ENCODE measurements at regions not wholly inside any gene's neighbourhood (a gene's known extent, or its start where the extent isn't known, plus 50 kb on each side); places are given as distances from the start of the nearest gene placed in this dataset.
"Not testable (repeated sequence)": the region's sequence is repeated elsewhere in the genome, so short reads cannot be mapped to it uniquely, and the experiment has no call there.

DNA sequence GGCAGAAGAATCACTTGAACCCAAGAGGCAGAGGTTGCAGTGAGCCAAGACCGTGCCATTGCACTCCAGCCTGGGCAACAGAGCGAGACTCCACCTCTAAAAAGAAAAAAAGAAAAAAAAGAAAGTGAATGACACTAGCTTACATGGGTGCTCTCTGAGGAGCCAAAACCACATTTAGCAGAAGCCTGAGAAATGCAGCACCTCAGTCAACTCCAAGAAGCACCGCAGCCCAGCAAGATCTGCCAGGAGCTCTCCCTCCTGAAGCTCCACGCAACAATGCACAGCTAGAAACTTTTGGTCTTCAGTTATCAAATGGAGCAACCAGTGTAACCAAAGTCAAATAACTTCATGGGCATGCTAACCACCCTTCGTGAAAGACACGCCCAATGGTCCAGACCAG lies 229.1 kb downstream of the SETD4 start:
- Mint-ChIP-seq H3K4me1 (peaks cover 0 to 5% (median 0%) of the 10 kb centered on the region in 3 donors), H3K27ac (no peak overlapping the region), H3K4me3 (no peak overlapping the region), H3K9me3 (peaks cover 0 to 2% (median 0%) of the 10 kb centered on the region in 3 donors), H3K36me3 (no peaks in the 10 kb centered on the region), H3K27me3 (peaks cover 14% of the 10 kb centered on the region)

DNA sequence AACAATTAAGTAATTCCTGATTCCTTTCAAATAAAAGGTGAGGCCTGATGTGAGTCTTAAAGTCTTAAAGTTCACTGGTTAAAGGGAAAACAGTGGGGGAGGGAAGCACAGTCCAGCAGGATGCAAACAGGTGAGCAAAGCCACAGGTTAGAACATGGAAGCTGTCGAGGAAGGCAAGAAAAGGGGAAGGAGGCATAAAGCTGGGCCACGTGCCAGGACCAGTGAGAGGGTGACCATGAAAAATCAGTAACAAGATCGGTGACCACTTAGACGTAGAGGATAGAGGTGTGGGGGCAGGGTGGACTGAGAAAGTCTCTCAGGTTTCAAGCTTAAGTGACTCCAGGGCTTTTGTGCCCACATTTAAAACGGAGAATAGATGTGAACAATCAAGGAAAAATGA lies 231.3 kb downstream of the SETD4 start:
- peaks cover 11% of the 10 kb centered on the region for H3K27me3 Mint-ChIP-seq
- peaks cover 0 to 2% (median 0%) of the 10 kb centered on the region in 3 donors for H3K9me3 Mint-ChIP-seq
- peaks cover 0 to 5% (median 0%) of the 10 kb centered on the region in 3 donors for H3K4me1 Mint-ChIP-seq
- H3K27ac Mint-ChIP-seq, result no peak overlapping the region
- no peaks in the 10 kb centered on the region for H3K36me3 Mint-ChIP-seq
- H3K4me3 Mint-ChIP-seq, result no peak overlapping the region

DNA sequence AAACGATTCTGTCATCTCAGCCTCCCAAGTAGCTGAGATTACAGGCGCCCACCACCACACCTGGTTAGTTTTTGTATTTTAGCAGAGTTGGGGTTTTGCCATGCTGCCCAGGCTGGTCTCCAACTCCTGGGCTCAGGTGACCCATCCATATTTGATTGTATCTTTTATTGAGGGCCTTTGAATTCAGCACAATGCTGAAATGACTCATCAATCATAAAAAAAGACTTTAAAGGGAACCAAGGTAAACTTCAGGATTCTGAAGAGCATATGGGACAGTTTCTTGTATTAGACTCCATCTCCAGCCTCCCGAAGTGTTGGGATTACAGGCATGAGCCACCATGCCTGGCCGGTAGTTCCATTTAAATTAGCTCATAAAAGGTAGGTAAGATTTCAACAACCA lies 232.2 kb downstream of the SETD4 start:
- H3K9me3 Mint-ChIP-seq, result peaks cover 0 to 2% (median 0%) of the 10 kb centered on the region in 3 donors
- H3K4me1 Mint-ChIP-seq, result peaks cover 0 to 5% (median 0%) of the 10 kb centered on the region in 3 donors
- H3K27me3 Mint-ChIP-seq, result peaks cover 13% of the 10 kb centered on the region
- no peak overlapping the region for H3K4me3 Mint-ChIP-seq
- H3K36me3 Mint-ChIP-seq, result no peaks in the 10 kb centered on the region
- H3K27ac Mint-ChIP-seq, result no peak overlapping the region

DNA sequence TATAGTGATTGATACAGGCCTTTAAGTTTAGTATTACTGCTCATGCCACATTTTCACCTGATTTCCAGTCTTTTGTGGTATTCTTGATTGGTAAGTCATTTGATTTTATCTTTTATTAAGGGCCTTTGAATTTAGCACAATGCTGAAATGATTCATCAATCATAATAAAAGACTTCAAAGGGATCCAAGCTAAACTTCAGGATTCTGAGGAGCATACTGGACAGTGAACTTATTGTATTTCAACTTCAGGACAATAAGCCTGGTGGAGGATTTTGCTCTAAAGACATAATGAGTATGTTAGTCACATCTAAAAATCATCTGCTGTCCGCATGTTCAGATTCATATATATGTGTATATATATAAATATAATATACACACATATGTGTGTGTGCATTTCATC lies 233.3 kb downstream of the SETD4 start:
- Mint-ChIP-seq H3K4me1 (peaks cover 0 to 5% (median 0%) of the 10 kb centered on the region in 3 donors), H3K27me3 (peaks cover 12% of the 10 kb centered on the region), H3K9me3 (peaks cover 0 to 2% (median 2%) of the 10 kb centered on the region in 3 donors), H3K27ac (no peak overlapping the region), H3K36me3 (no peaks in the 10 kb centered on the region), H3K4me3 (no peak overlapping the region)

DNA sequence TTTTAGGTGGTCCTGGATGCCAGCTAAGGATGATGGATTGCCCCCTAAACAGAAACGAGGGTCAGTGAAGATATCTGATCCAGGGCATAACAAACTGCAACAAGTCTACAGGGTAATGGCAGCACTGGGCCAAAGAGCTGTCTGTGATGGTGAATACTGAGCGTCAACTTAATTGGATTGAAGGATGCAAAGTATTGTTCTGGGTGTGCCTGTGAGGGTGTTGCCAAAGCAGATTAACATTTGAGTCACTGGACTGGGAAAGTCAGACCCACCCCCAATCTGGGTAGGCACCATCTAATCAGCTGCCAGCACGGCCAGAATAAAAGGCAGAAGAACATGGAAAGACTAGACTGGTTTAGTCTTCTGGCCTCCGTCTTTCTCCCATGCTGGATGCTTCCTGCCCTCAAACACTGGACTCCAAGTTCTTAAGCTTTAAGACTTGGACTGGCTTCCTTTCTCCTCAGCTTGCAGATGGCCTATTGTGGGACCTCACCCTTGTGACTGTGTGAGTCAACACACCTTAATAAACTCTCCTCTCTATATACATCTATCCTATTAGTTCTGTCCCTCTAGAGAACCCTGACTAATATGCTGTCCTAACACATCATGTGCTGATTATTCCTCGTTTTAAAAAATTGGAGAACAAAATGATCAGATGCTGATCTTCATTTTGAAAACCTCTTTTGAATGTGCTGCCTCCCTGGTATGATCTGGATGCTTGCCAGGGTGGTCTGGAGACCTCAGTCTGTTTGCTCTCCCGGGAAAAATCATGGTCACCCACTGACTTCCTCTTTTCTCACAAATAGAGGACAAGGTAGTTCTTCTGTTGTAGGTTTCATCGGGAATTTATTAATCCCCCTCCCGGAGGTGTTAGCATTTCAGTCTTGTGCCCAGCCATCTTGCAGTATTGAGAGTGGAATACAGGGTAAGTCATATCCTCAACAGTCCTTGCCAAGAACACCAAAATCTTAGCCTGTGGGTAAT lies 234.7 kb downstream of the SETD4 start:
- Mint-ChIP-seq H3K4me3 (no peak overlapping the region), H3K27ac (no peak overlapping the region), H3K36me3 (no peaks in the 10 kb centered on the region), H3K4me1 (peaks cover 0 to 5% (median 0%) of the 10 kb centered on the region in 3 donors), H3K9me3 (peaks cover 0 to 4% (median 2%) of the 10 kb centered on the region in 3 donors), H3K27me3 (peaks cover 9% of the 10 kb centered on the region)

DNA sequence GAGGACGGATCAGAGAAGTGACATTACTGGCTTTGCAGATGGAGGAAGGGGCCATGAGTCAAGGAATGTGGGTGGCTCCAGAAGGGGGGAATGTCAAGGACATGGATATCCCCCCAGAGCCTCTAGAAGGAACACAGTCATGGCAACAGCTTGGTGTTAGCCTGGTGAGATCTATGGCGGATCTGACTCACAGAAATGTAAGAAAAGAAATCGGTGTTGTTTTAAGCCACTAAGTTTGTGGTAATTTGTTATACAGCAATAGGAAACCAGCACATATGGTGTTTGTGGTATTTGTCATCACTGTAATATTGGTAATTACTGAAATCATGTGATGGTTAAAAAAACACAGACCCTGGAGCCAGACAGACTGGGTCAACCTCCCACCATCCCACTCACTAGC lies 236.2 kb downstream of the SETD4 start:
- Mint-ChIP-seq H3K9me3 (peaks cover 0 to 4% (median 2%) of the 10 kb centered on the region in 3 donors), H3K27ac (peak overlapping the region in 1 of 3 donors; percentile 49)

DNA sequence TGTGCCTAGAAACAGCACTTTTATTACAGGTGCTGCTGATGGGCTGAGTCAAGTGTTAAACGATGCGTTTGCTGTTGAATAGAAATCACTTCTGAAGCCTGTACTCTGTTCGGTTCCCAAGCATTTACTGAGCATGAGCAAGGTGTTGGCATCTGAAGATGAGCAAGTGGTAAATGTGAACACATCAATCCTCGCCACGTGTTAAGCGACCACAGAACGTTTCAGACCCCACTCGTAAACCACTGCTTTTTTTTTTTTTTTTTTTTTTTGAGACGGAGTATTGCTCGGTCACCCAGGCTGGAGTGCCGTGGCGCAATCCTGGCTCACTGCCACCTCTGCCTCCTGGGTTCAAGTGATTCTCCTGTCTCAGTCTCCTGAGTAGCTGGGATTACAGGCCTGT lies 241.2 kb downstream of the SETD4 start:
- H3K9me3 Mint-ChIP-seq, result peaks cover 2 to 4% (median 2%) of the 10 kb centered on the region in 3 donors
- H3K27me3 Mint-ChIP-seq, result peaks cover 3% of the 10 kb centered on the region
- H3K36me3 Mint-ChIP-seq, result no peaks in the 10 kb centered on the region
- no peaks in the 10 kb centered on the region for H3K4me1 Mint-ChIP-seq
- H3K27ac Mint-ChIP-seq, result no peak overlapping the region
- no peak overlapping the region for H3K4me3 Mint-ChIP-seq

More for the DNA sequence above, 236.2 kb downstream of the SETD4 start:
- Mint-ChIP-seq H3K4me1 (peaks cover 0 to 5% (median 0%) of the 10 kb centered on the region in 3 donors), H3K36me3 (no peaks in the 10 kb centered on the region), H3K27me3 (peaks cover 7% of the 10 kb centered on the region), H3K4me3 (no peak overlapping the region)

DNA sequence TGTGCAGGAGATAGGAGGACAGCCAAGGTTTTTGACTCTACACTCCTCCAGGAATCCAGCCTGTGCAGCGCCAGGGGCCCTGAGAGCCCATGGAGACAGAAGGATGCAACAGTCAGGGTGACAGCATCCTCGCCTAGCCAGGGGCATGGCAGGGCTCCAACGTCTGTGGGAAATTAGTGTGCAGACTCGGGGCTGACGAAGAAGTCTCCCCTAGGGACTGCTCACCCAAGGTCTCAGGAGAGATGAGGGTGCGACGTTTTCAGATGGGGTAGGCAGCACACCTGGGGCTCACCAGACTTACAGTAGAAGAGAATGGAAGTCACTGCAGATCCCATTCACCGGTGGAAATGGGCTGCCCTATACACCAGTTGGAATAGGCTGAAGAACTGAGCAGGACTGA lies 241.7 kb downstream of the SETD4 start:
- Mint-ChIP-seq H3K4me3 (no peak overlapping the region), H3K27ac (no peak overlapping the region), H3K36me3 (no peaks in the 10 kb centered on the region), H3K4me1 (no peaks in the 10 kb centered on the region), H3K27me3 (peaks cover 3% of the 10 kb centered on the region), H3K9me3 (peaks cover 2 to 4% (median 2%) of the 10 kb centered on the region in 3 donors)

DNA sequence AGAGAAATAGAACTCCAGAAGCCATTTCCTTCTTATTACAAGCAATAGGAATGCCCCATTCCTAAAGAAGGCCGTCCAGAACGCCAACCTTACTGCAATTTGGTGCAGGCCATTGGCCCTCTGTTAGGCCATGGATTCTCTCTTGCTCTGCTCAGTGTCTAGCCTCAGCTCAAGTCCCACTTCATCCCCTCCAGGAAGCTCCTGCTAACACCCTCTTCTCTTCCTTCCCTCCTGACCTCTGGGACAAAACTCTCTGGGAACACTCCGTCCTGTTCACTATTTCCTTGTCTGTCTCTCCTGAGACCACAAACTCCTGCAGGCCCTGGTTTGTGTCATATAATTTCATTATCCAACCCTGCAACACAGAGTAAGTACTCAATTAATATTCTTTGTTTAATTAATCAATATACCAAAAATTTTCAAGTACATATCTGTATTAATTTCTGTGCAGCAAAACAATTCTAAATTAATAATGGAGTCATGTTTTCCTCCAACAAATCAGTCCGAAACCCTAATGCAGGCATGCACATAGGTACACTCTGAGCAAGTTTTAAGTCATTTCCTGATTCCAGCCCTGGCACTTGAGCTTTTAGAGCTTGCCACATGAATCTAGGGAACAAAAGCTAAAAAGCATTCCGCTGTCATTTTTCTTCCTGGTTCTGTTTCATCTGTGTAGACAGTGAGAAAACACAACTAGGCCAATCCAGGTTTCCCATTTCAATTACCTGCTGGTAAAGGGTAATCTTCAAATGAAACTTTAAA lies 245.3 kb downstream of the SETD4 start:
- H3K36me3 Mint-ChIP-seq, result no peaks in the 10 kb centered on the region
- no peak overlapping the region for H3K27ac Mint-ChIP-seq
- no peaks in the 10 kb centered on the region for H3K4me1 Mint-ChIP-seq
- no peak overlapping the region for H3K4me3 Mint-ChIP-seq
- H3K27me3 Mint-ChIP-seq, result peaks cover 4% of the 10 kb centered on the region
- peaks cover 0 to 5% (median 0%) of the 10 kb centered on the region in 3 donors for H3K9me3 Mint-ChIP-seq

DNA sequence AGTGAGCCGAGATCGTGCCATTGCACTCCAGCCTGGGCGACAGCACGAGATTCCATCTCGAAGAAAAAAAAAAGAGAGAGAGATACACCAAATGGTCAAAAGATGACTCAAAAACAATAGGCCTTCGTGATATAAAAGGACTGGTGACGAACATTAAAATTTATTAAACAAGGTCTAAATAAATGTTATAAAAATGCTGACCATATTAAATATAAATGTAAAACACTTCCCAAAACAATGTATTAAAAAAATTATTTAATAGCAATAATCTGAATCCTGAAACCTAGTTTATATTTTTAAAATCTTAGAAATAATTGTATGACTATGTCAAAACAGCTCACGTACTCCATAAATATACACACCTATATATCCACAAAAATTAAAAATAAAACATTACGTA lies 247.6 kb downstream of the SETD4 start:
- Mint-ChIP-seq H3K4me1 (no peaks in the 10 kb centered on the region), H3K27ac (no peak overlapping the region), H3K9me3 (peaks cover 0 to 5% (median 0%) of the 10 kb centered on the region in 3 donors), H3K36me3 (no peaks in the 10 kb centered on the region), H3K27me3 (peaks cover 5% of the 10 kb centered on the region), H3K4me3 (no peak overlapping the region)

DNA sequence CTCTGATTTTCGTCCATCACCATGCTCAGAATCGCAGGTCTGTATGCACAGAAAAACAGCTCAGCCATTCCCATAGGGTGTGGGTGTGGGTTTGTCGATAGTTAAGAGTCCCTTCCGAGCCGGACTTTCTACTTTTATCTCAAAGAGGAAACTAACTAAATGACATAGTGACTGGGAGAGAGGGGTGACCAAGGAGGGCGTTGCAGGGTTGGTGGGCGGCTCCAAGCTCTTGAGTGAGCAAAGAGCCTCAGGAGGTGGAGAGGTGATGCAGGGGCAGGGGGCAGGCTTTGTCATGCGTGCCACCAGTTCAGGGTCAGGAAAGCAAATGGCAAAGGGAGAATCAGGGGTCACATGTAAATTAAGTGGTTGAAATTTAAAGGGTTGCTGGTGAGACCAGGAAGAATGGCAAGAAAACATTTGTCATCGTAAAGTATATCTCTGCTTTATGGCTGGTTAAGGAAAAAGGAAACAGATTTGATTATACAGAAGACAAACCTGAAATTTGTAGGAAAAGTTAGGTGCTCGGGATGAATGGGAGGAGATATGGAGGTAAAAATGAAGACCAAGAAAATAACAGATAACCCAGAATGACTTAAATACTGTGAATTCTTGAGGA lies 249.0 kb downstream of the SETD4 start:
- Mint-ChIP-seq H3K9me3 (peaks cover 0 to 3% (median 0%) of the 10 kb centered on the region in 3 donors), H3K36me3 (no peaks in the 10 kb centered on the region), H3K27ac (peak overlapping the region in 1 of 3 donors; percentile 83), H3K4me3 (no peak overlapping the region), H3K4me1 (no peaks in the 10 kb centered on the region), H3K27me3 (peaks cover 5% of the 10 kb centered on the region)

DNA sequence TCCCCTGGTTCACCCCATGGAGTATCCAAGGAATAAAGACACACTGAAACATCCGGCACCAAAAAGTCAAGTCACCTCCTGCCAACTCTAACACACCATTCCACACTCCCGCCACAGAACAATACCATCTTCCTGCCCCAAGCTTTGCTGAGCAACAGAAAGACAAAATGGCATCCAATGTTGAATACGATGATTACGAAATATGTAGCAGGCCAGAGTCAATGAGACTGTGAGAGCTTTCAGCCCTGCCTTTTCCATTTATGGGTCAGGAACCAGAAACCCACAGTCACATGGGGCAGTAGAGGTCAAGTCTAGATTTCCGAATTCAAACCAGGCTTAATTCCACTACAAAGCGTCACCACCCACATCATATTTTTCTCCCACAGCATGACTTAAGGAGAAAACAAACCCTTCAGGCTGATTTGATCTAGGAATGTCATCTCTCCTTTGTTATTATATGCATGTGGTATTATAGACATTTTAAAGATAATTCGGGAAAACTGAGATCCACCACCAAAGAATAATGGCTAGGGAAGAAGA lies 249.8 kb downstream of the SETD4 start:
- Mint-ChIP-seq H3K27ac (peak overlapping the region in 1 of 3 donors; percentile 57), H3K36me3 (peaks cover 2% of the 10 kb centered on the region), H3K27me3 (peaks cover 5% of the 10 kb centered on the region), H3K4me1 (no peaks in the 10 kb centered on the region), H3K4me3 (no peak overlapping the region), H3K9me3 (peaks cover 0 to 4% (median under 1%) of the 10 kb centered on the region in 3 donors)

DNA sequence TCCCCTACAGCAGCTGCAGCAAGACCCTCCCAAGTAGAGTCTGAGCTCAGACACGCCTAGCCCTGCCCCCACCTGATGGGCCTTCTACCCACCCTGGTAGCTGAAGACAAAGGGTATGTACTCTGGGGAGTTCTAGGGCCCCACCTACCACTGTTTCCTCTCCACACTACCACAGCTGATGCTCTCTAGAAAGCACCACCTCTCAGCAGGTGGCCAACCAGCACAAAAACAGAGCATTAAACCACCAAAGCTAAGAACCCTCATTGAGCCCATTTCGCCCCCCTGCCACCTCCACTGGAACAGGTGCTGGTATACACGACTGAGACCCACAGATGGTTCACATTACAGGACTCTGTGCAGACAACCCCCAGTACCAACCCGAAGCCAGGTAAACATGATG lies 258.9 kb downstream of the SETD4 start:
- Mint-ChIP-seq H3K4me1 (no peaks in the 10 kb centered on the region), H3K27ac (no peak overlapping the region), H3K9me3 (peaks cover 2 to 17% (median 12%) of the 10 kb centered on the region in 3 donors), H3K4me3 (peak overlapping the region in 1 of 4 donors; percentile 64), H3K36me3 (peaks cover 2% of the 10 kb centered on the region), H3K27me3 (peaks cover 3% of the 10 kb centered on the region)

DNA sequence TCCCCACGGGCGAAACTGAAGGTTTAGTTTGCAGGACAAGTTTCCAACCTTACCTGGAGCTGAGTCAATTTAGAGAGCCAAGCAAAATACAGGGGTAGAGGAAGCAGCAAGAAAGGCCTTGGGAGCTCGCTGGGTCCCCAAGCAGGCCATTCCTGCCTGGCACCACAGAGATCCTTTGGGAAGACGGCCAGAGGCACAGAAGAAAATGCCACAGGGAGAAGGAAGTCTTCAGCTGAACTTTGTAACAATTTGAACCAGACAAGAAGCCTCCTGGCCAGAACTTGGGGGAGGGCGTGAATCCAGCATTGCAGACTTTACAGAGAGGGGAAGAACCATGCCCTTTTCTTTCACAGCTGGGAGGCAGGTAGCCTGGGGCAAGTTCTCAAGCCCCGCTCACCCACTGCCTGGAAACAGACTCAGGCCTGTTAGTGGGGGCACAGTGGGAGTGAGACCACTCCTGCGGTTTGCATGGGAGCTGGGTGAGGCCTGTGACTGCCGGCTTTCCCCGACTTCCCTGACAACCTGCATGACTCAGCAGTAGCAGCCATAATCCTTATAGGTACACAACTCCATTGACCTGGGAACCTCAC lies 259.4 kb downstream of the SETD4 start:
- H3K36me3 Mint-ChIP-seq, H3K27ac Mint-ChIP-seq, H3K27me3 Mint-ChIP-seq, H3K4me1 Mint-ChIP-seq: not testable (repeated sequence)
- Mint-ChIP-seq H3K9me3 (peaks cover 2 to 17% (median 11%) of the 10 kb centered on the region in 3 donors), H3K4me3 (peak overlapping the region in 1 of 4 donors; percentile 64)

Data from IgD-negative memory B cell (primary cell).